EL (cell line): ENCODE measurements at regions not wholly inside any gene's neighbourhood (a gene's known extent, or its start where the extent isn't known, plus 50 kb on each side); places are given as distances from the start of the nearest gene placed in this dataset.
"Not testable (repeated sequence)": the region's sequence is repeated elsewhere in the genome, so short reads cannot be mapped to it uniquely, and the experiment has no call there.

Source experiments
- DNase-seq: peaks from one replicate; pipeline ENCODE4 v3.0.0-alpha.2; 2016

DNA sequence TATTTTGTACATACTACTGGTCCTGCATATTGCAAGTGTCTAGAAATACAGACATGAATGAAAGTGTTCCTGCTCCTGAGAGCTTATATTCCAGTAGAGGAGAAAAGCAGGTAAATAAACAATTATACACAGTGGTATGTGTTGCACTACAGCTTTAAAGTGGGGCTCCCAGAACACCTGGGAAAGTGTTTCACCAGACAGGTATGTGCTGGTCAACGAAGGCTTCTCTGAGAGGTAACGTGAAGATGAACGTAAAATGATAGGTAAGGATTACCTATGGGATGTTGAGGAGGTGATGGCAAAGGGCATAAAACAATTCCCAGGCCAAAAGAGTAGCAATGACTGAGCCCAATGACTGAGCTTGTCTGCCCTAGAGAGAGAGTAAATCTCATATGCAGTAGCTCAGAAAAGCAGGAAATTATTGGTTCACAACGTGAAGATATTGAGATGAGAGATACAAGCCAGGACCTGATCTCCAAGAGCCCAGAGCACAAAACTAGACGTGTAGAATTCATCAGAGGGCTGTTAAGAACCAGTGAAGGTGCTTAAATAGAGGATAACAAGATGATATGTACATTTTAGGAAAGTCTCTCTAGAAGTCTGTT lies 459.1 kb upstream of the BCHE start:
- DNase-seq = no peak

DNA sequence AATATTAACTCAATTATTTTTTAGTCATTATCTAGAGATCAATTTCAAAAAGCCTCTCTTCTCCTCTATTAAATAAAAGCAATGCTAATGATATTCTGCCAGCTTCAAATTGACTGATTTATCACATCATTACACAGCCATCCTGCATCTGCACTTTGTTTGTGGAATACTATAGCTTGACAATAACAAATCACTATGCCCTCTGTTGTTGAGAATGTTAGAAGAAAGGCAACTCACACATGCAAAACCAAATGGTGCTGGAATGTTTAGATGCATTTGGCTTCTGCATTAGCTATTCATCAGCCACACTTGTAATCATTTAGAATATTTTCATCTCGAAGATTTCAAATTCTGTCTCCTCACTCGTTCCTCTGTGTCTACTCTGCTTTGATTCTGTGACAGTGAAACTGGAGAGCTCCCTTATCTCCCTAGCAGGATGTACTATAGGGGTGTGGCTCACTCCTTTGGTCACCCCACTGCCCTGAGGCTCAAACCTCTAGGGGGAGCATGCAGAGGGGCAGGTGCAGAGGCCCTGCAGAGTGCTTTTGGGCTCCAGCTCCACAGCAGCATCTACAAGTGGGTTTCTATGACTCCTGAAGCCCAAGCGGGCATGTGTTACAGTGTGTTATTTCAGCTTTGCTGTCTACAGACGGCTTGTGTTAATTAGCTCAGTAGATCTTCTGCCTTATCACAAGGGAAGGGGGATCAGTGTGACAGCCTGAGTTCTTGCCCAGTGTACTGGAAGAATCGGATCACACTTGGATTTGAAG lies 454.1 kb upstream of the BCHE start:
- DNase-seq = no peak

GRCh38 chr3:166285001-166285400 lies 447.8 kb upstream of the BCHE start:
- DNase-seq = no peak

GRCh38 chr3:166283840-166284239 lies 446.6 kb upstream of the BCHE start:
- DNase-seq = no peak

GRCh38 chr3:166282931-166283330 lies 445.7 kb upstream of the BCHE start:
- DNase-seq = no peak

DNA sequence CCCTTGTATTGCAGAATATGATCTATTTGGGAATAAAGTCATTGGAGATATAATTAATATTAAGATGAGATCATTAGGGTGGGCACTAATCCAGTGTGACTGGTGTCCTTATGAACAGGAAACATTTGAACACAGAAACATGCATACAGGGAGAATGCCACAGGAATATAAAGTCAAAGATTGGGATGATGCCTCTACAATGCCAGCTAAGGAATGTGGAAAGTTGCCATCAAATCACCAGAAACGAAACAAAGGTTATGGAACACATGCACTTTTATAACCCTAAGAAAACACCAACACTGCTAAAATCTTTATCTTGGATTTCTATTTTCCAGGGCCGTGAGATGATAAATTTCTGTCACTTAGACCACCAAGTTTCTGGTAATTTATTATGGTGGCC lies 442.4 kb upstream of the BCHE start:
- DNase-seq = no peak

GRCh38 chr3:166275024-166275390 lies 437.8 kb upstream of the BCHE start:
- no peak for DNase-seq

DNA sequence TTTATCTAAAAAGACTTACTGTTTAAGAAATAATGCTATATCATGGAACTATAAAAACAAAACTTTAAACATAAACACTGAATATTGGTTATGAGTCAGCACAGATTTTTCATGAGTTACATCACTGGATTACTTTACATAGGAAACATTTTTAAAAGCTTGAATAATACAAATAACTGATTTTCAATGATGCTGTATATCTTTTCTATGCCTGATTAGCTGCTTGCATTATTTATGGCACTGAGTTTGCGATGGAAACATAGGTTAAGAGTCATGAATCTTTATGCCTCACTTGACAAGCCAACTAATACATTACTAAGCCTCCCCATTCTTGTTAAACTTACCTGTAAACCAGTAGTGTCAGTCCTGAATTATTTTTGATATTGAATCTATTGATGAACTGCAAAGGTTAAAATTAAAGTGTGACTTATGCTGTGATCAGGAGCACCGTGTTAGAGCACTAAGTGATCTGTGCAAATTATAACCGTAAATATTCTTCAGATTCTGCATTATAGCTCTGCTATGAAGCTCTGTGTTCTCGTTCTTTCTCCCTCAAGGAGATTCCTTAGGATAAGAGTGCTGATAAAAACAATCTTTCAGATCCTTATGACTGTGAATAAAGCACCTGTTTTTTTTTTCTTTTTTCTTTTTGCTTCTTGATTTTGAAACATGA lies 437.3 kb upstream of the BCHE start:
- DNase-seq = no peak

GRCh38 chr3:166270429-166270828 lies 433.2 kb upstream of the BCHE start:
- DNase-seq = no peak

- DNase-seq = no peak
These were observed 427.9 kb upstream of the BCHE start for GRCh38 chr3:166265153-166265552.

DNA sequence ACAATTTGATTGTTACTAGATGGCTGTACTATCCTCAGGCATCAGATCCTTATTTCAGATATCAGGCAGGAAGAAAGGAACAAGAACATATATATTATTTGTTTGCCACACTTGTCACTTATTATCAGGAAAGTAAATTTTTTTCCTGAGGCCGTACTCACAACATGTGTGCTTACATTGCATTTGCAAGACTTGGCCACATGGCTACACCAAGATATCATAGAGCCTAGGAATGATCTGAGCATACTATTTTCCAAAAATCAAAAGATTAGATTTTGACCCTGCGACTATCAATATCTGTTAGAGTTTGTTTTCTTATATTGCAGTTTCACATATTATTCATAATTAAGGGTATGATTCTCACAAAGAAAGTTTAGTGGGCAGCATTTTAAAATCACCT lies 426.2 kb upstream of the BCHE start:
- DNase-seq = no peak

GRCh38 chr3:166258293-166258850 lies 421.1 kb upstream of the BCHE start:
- DNase-seq = not testable (repeated sequence)

DNA sequence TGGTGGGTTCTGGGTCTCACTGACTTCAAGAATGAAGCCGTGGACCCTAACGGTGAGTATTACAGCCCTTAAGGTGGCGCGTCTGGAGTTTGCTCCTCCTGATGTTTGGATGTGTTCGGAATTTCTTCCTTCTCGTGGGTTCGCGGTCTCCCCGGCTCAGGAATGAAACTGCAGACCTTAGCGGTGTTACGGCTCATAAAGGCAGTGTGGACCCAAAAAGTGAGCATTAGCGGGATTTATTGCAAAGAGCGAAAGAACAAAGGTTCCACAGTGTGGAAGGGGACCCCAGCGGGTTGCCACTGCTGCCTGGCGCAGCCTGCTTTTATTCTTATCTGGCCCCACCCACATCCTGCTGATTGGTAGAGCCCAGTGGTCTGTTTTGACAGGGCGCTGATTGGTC lies 420.5 kb upstream of the BCHE start:
- DNase-seq = no peak

DNA sequence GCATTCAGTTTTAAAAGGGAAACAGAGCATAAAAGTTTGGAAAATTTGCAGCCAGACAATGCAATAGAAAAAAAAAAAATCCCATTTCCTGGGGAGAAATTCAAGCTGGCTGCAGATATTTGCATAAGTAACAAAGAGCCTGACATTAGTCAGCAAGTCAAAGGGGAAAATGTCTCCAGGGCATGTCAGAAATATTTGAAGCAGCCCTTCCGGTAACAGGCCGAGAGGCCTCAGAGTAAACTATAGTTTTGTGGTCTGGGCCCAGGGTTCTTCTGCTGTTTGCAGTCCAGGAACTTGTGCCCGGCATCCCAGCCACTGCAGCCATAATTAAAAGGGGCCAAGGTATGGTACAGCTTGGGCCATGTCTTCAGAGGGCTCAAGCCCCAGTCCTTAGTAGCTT lies 411.6 kb upstream of the BCHE start:
- no peak for DNase-seq

- DNase-seq = no peak
These were observed 406.3 kb upstream of the BCHE start for GRCh38 chr3:166243511-166243910.

- DNase-seq = no peak
These were observed 385.9 kb upstream of the BCHE start for GRCh38 chr3:166223120-166223519.

- no peak for DNase-seq
These were observed 374.2 kb upstream of the BCHE start for GRCh38 chr3:166211451-166211850.

DNA sequence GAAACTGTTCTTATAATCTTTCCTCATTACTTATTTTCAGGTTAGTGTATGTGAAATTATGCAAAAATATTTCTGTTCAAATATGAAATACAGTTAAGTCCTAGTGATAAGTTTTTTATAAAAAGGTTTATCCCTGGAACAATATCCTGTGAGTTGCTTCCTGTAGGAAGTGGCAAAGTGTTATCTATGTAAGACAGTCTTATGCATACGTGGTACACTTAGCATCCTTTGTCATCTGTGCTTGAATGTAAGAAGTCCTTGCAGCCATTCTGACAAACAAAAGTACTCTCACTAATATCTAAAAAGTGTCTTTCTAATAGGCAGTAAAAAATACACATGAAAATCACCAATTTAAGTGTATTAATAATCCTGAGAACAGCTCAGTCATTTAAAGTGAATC lies 372.5 kb upstream of the BCHE start:
- no peak for DNase-seq

DNA sequence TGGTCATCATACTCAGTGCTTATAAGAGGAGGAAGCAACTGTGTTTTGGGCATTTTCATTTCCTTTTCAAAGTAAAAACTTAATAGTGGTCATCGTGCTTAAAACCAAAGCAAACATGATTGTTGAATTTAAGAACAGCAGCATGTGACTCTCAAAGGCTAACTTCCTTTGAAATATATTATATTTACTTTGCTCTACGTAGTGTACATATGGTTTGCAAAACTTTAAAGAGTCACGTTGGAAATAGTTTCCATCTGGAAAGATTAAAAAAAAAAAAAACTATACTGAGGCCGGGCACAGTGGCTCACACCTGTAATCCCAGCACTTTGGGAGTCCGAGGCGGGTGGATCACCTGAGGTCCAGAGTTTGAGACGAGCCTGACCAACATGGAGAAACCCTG lies 367.9 kb upstream of the BCHE start:
- DNase-seq = no peak

DNA sequence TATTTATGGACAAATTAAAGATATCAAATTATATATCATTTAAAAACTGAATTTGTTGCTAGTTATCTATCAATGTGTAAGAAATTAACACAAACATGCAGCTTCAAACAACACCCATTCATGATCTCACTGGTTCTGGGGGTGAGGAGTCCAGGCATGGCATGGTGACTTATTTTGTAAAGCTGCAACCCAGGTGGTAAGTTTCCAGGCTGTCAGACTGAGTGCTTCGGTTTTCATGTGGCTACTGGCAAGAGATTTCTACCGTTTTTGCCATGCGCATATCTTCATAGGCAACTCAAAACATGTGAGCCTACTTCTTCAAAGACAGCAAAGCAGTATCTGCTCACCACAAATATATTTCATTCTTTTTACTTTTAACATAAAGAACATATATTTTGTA lies 364.3 kb upstream of the BCHE start:
- no peak for DNase-seq

GRCh38 chr3:166199491-166199890 lies 362.3 kb upstream of the BCHE start:
- DNase-seq = no peak

- DNase-seq = no peak
These were observed 358.6 kb upstream of the BCHE start for GRCh38 chr3:166195808-166196207.

DNA sequence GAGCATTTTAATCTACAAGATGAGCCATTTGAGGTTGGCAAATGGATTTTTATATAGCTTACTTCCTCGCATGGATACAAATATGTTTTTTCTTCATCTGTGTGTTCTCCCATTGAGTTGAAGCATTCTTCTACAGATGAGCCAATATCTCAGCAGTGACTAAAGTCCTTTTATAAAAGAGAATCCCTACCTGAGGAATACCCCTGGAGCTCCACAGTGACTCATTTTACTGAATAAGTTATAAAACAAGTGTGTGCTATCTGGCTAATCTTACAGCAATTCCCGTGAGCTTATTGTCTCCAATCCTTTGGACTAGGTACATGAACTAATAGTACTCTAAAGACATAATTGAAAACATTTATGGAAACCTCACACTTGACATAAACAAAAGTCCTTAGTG lies 354.2 kb upstream of the BCHE start:
- no peak for DNase-seq

- no peak for DNase-seq
These were observed 353.1 kb upstream of the BCHE start for GRCh38 chr3:166190360-166190759.
